HEK293 (cell line): ENCODE measurements at regions not wholly inside any gene's neighbourhood (a gene's known extent, or its start where the extent isn't known, plus 50 kb on each side); places are given as distances from the start of the nearest gene placed in this dataset.

ENCODE experiments used
- CTCF ChIA-PET: fragments of 350-600 bp; formaldehyde crosslinking; extraction: SDS; loops from one replicate; lab custom pipeline; 2021; ENCODE audit warnings: antibody characterized with exemption; lab: Yijun Ruan, JAX
- POLR2A ChIA-PET: fragments of 300-600 bp; formaldehyde crosslinking; extraction: SDS; loops from one replicate; lab custom pipeline; 2020; ENCODE audit warnings: antibody characterized with exemption, inconsistent platforms; lab: Yijun Ruan, JAX
- H3K27ac ChIP-seq: fragments of 200-500 bp; sonication (Bioruptor generic); 2 replicates; pipeline ENCODE4 v1.5.1; 2014; ENCODE audit warnings: low read depth, low read length, control low read depth, inconsistent platforms; ENCODE audit errors: extremely low read depth
- H3K36me3 ChIP-seq, 2 experiments: fragments of 200-500 bp in 1 of 2; sonication (Bioruptor generic) in 1 of 2; 1 replicate in 1 of 2; 2 replicates in 1 of 2; pipeline ENCODE4 v1.5.1; 2014 to 2017; ENCODE audit warnings: inconsistent platforms in 2 of 2, low read length in 2 of 2; ENCODE audit not compliant: control insufficient read depth in 2 of 2, insufficient read depth in 1 of 2
- H3K4me1 ChIP-seq: fragments of 200-500 bp; sonication (Bioruptor generic); 2 replicates; pipeline ENCODE4 v1.5.1; 2014; ENCODE audit warnings: mild to moderate bottlenecking, low read length, inconsistent platforms; ENCODE audit not compliant: control insufficient read depth, insufficient read depth
- H3K4me3 ChIP-seq: 2 replicates; pipeline ENCODE4 v1.5.1; 2011; ENCODE audit warnings: low read depth, mild to moderate bottlenecking, control low read depth, low read length, moderate library complexity
- H3K9me3 ChIP-seq: fragments of 200-500 bp; sonication (Bioruptor generic); 2 replicates; pipeline ENCODE4 v1.5.1; 2014; ENCODE audit warnings: low read depth, low read length, inconsistent platforms; ENCODE audit not compliant: control insufficient read depth, insufficient read depth
- BCL6B ChIP-seq: fragments of 450-650 bp; formaldehyde crosslinking; IDR thresholded peaks from 2 replicates; pipeline ENCODE4 v1.5.1; 2017; ENCODE audit warnings: missing biosample characterization, missing genetic modification characterization
- HIC1 ChIP-seq: fragments of 450-650 bp; formaldehyde crosslinking; IDR thresholded peaks from 2 replicates; pipeline ENCODE4 v1.5.1; 2016; ENCODE audit warnings: missing biosample characterization, missing genetic modification characterization
- SCRT1 ChIP-seq: fragments of 450-650 bp; formaldehyde crosslinking; IDR thresholded peaks from 2 replicates; pipeline ENCODE4 v1.5.1; 2016; ENCODE audit warnings: missing biosample characterization, missing genetic modification characterization, borderline replicate concordance
- TCF7L2 ChIP-seq: IDR thresholded peaks from 2 replicates; pipeline ENCODE4 v1.6.1; 2011; ENCODE audit warnings: low read depth, mild to moderate bottlenecking, inconsistent platforms, low read length, moderate library complexity, borderline replicate concordance
- TSHZ1 ChIP-seq: fragments of 450-650 bp; formaldehyde crosslinking; IDR thresholded peaks from 2 replicates; pipeline ENCODE4 v1.5.1; 2016; ENCODE audit warnings: missing biosample characterization, missing genetic modification characterization, borderline replicate concordance
- WT1 ChIP-seq: fragments of 450-650 bp; formaldehyde crosslinking; IDR thresholded peaks from 2 replicates; pipeline ENCODE4 v1.5.1; 2016; ENCODE audit warnings: missing biosample characterization, missing genetic modification characterization
- ZBTB49 ChIP-seq: fragments of 450-650 bp; formaldehyde crosslinking; IDR thresholded peaks from 2 replicates; pipeline ENCODE4 v1.5.1; 2016; ENCODE audit warnings: missing biosample characterization, missing genetic modification characterization, low read depth
- ZNF16 ChIP-seq: fragments of 450-650 bp; formaldehyde crosslinking; IDR thresholded peaks from 2 replicates; pipeline ENCODE4 v1.5.1; 2016; ENCODE audit warnings: low read depth, missing biosample characterization, missing genetic modification characterization
- ZNF18 ChIP-seq: fragments of 450-650 bp; formaldehyde crosslinking; IDR thresholded peaks from 2 replicates; pipeline ENCODE4 v1.5.1; 2016; ENCODE audit warnings: missing biosample characterization, missing genetic modification characterization
- ZNF488 ChIP-seq: fragments of 450-650 bp; formaldehyde crosslinking; IDR thresholded peaks from 2 replicates; pipeline ENCODE4 v1.5.1; 2016; ENCODE audit warnings: missing biosample characterization, missing genetic modification characterization
- ZNF600 ChIP-seq: fragments of 450-650 bp; formaldehyde crosslinking; IDR thresholded peaks from 2 replicates; pipeline ENCODE4 v1.5.1; 2016; ENCODE audit warnings: missing biosample characterization, missing genetic modification characterization
- ZNF621 ChIP-seq: fragments of 450-650 bp; formaldehyde crosslinking; IDR thresholded peaks from 2 replicates; pipeline ENCODE4 v1.5.1; 2017; ENCODE audit warnings: missing biosample characterization, missing genetic modification characterization
- ZNF645 ChIP-seq: fragments of 450-650 bp; formaldehyde crosslinking; IDR thresholded peaks from 2 replicates; pipeline ENCODE4; 2016; ENCODE audit warnings: missing biosample characterization, missing genetic modification characterization

GRCh38 chr15:47431501-47431900, 285.8 kb upstream of the SEMA6D start (continued):
- TF ChIP-seq ZNF600 (tag by site-specific recombination) (no peak), ZNF488 (tag by site-specific recombination) (no peak), ZNF16 (no peak), TCF7L2 (no peak), ZBTB49 (no peak), ZNF645 (no peak), BCL6B (tag by site-specific recombination) (no peak)
- TF ChIP-seq, all 188 proteins: peak for 0

- no peaks in the 10 kb centered on the region for H3K36me3 ChIP-seq
- H3K9me3 ChIP-seq, result no peaks in the 10 kb centered on the region
- no peak for TF ChIP-seq HIC1 (tag by site-specific recombination)
- TF ChIP-seq TSHZ1 (tag by site-specific recombination), result no peak
- TF ChIP-seq ZNF18 (tag by site-specific recombination), result no peak
- TF ChIP-seq ZNF621 (tag by site-specific recombination), result no peak
- TF ChIP-seq SCRT1 (tag by site-specific recombination), result no peak
- no peak for TF ChIP-seq WT1 (tag by site-specific recombination)
- TF ChIP-seq, all 188 proteins: peak for 0
- CTCF ChIA-PET, result no interaction called here
- Histone ChIP-seq H3K27ac (no peak overlapping the region), H3K4me3 (no peak overlapping the region), H3K4me1 (no peaks in the 10 kb centered on the region)
- POLR2A ChIA-PET, result no interaction called here
Measured at GRCh38 chr15:47432826-47433225, 284.5 kb upstream of the SEMA6D start.
